HG03060 (cell line): ENCODE measurements at regions not wholly inside any gene's neighbourhood (a gene's known extent, or its start where the extent isn't known, plus 50 kb on each side); places are given as distances from the start of the nearest gene placed in this dataset.

Source experiments
- ATAC-seq: cut with Tn5 transposase; IDR thresholded peaks from one replicate; pipeline ENCODE4 v1.9.1; 2021; ENCODE audit warnings: low read depth, moderate number of reproducible peaks; ENCODE audit not compliant: unreplicated experiment

GRCh38 chr4:79492148-79492547 lies 84.1 kb upstream of the GK2 start:
- no peak for ATAC-seq

- no peak for ATAC-seq
Observed at GRCh38 chr4:79489506-79489905, 81.5 kb upstream of the GK2 start.

- ATAC-seq: no peak
Observed at GRCh38 chr4:79476196-79476595, 68.2 kb upstream of the GK2 start.

GRCh38 chr4:79473439-79473724 lies 65.4 kb upstream of the GK2 start:
- ATAC-seq: no peak

- no peak for ATAC-seq
Observed at GRCh38 chr4:79472693-79473438, 64.8 kb upstream of the GK2 start.

- no peak for ATAC-seq
Observed at GRCh38 chr4:79472036-79472435, 64.0 kb upstream of the GK2 start.

GRCh38 chr4:79471309-79471708 lies 63.3 kb upstream of the GK2 start:
- ATAC-seq: no peak

GRCh38 chr4:79467246-79467932 lies 59.4 kb upstream of the GK2 start:
- no peak for ATAC-seq

- ATAC-seq: no peak
Observed at GRCh38 chr4:79466621-79467020, 58.6 kb upstream of the GK2 start.
